ENCODE measurements at regions not wholly inside any gene's neighbourhood (a gene's known extent, or its start where the extent isn't known, plus 50 kb on each side); places are given as distances from the start of the nearest gene placed in this dataset.

DNA sequence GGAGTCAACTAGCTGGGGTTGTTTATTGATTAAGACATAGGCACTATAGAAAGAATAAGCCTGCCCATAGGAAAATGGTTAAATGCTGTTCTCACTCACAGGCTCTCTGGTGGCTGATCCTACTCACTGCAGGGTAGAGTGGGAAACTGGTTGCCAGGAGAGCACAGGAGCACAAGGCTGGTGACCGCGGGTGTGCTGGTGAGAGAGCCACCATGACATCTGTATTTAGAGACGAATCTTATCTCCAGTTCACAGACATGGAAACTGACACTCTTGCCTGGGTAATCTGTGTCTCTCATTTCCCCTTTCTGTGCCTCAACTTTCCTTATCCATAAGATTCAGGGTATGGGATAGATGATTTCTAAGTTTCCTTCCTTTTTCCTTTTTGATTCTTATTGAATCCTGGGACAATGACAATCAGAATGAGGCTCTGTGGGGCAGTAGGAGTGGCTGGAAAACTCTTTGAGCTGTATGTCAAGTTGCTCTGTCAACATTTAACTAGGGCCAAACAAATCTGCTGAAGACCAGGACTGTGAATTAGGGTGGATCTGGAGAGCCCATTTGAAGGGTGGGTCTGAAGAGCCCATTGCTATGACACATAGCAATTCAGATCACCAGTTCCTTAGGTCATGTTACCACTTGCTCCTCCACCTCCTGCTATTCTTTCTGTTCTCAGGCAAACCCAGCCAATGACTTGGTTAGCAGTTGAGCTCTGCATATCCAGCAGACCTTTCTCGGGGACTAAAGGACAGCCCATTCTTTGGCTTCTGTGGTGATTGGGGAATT, 286.1 kb upstream of the TBL1XR1 start:
- Histone ChIP-seq H3K9me3 (no peaks in the 10 kb centered on the region), H3K27me3 (no peaks in the 10 kb centered on the region), H3K4me1 (peaks cover 9 to 11% of the 10 kb centered on the region in 2 donors), H3K36me3 (no peaks in the 10 kb centered on the region), H3K27ac (no peak overlapping the region), H3K4me3 (replicated peaks in 1 of 3) (no peak overlapping the region)
- intact Hi-C loops (cut with DNase I): no loop called here
- TF ChIP-seq POLR2A (IDR thresholded peaks at IDR 0.05): no peak
- TF ChIP-seq, protein P1, sequence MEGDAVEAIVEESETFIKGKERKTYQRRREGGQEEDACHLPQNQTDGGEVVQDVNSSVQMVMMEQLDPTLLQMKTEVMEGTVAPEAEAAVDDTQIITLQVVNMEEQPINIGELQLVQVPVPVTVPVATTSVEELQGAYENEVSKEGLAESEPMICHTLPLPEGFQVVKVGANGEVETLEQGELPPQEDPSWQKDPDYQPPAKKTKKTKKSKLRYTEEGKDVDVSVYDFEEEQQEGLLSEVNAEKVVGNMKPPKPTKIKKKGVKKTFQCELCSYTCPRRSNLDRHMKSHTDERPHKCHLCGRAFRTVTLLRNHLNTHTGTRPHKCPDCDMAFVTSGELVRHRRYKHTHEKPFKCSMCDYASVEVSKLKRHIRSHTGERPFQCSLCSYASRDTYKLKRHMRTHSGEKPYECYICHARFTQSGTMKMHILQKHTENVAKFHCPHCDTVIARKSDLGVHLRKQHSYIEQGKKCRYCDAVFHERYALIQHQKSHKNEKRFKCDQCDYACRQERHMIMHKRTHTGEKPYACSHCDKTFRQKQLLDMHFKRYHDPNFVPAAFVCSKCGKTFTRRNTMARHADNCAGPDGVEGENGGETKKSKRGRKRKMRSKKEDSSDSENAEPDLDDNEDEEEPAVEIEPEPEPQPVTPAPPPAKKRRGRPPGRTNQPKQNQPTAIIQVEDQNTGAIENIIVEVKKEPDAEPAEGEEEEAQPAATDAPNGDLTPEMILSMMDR (IDR thresholded peaks at IDR 0.05): no peak
- no peak for DNase-seq
- 78 to 85% methylated on average over 4 of the region's 4 CpGs for WGBS, 2 donors

DNA sequence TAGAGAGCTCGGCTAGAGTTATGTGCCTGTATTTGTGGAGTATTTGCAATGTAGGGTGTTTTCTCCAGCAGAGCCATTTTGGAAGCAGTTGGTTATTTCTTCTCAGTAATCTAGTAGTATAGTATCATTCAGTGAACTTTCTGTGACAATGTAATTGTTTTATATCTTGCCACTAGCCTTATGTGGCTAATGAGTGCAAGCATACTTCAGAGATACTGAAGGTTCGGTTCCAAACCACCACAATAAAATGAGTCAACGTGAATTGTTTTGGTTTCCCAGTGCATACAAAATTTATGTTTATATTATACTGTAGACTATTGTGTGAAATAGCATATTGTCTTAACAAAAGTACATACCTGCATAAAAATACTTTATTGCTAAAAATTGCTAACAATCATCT, 286.9 kb upstream of the TBL1XR1 start:
- 95 to 96% methylated on average over 3 of the region's 3 CpGs for WGBS, 2 donors
- DNase-seq: no peak
- Histone ChIP-seq H3K36me3 (no peaks in the 10 kb centered on the region), H3K4me3 (replicated peaks in 1 of 3) (no peak overlapping the region), H3K4me1 (peaks cover 3 to 5% of the 10 kb centered on the region in 2 donors), H3K27ac (no peak overlapping the region), H3K9me3 (no peaks in the 10 kb centered on the region), H3K27me3 (no peaks in the 10 kb centered on the region)
- intact Hi-C loops (cut with DNase I): no loop called here
- TF ChIP-seq, protein P1 (IDR thresholded peaks at IDR 0.05): no peak
- no peak for TF ChIP-seq POLR2A (IDR thresholded peaks at IDR 0.05)

DNA sequence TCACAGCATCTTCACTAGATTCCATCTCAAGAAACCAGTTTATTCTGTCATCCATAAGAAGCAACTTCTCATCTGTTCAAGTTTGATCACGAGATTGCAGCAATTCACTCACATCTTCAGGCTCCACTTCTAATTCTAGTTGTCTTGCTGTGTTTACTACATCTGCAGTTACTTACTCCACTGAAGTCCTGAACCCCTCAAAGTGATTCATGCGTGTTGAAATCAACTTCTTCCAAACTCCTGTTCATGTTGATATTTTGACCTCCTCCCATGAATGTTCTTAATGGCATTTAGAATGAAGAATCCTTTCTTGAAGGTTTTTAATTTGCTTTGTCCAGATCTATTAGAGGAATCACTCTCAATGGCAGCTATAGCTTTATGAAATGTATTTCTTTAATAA, 287.6 kb upstream of the TBL1XR1 start:
- intact Hi-C loops (cut with DNase I): no loop called here
- H3K4me3 ChIP-seq (replicated peaks in 1 of 3): no peak overlapping the region
- peaks cover under 1 to 6% of the 10 kb centered on the region in 2 donors for H3K4me1 ChIP-seq
- no peak for DNase-seq
- TF ChIP-seq, protein P1 (IDR thresholded peaks at IDR 0.05): no peak
- no peak for TF ChIP-seq POLR2A (IDR thresholded peaks at IDR 0.05)
- H3K27me3 ChIP-seq: no peaks in the 10 kb centered on the region
- H3K27ac ChIP-seq: no peak overlapping the region
- H3K36me3 ChIP-seq: no peaks in the 10 kb centered on the region
- H3K9me3 ChIP-seq: no peaks in the 10 kb centered on the region
- WGBS, 2 donors: 95 to 98% methylated on average over 2 of the region's 2 CpGs

DNA sequence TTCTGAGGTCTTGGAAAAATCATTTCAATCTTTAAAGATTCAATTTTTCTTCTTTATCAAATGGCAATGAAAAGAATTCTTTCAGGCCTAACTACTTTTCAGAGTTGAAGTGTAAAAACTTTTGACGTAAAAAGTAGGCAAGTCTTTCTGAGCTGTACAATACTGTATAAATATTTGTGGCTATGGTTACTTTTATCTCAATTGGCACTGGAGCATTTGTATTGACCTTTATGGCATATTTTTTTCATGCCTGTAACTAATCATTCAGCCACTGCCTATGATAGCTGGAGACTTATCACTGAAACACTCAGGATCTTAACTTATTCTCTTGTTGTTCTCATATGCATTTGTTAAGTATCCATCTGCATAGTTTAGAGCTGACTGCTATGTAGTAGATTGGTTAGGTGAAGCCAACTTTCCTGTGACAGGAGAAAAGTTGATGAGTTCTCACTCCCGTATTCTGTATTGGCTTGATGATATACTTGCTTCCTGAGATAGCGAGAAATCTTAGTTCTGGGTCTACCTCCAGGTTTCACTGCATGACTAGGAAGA, 290.4 kb upstream of the TBL1XR1 start:
- no peak for TF ChIP-seq POLR2A (IDR thresholded peaks at IDR 0.05)
- TF ChIP-seq, protein P1 (IDR thresholded peaks at IDR 0.05): no peak
- Histone ChIP-seq H3K27ac (no peak overlapping the region), H3K4me1 (peaks cover 0 to 16% of the 10 kb centered on the region in 2 donors), H3K27me3 (no peaks in the 10 kb centered on the region), H3K36me3 (no peaks in the 10 kb centered on the region), H3K4me3 (replicated peaks in 1 of 3) (no peak overlapping the region), H3K9me3 (no peaks in the 10 kb centered on the region)
- 96 to 99% methylated on average over 3 of the region's 3 CpGs for WGBS, 2 donors
- intact Hi-C loops (cut with DNase I): no loop called here
- DNase-seq: no peak

DNA sequence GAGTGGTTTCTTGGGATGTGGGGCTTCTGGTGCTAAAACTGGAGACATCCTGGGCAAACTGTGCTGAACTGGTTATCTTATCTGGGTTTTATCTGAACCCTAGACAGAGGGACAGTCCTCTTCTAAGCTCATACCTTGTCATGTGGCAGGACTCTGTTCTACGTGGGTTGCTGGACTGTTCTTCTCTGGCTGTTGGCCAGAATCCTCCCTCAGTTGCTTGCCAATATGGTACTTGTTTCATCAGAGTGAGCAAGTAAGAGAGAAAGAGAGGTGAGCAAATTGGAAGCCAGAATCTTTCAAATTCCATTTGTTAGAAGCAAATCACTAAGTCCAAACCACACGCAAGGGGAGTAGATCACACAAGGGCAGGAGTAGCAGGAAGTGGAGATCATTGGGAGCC, 291.5 kb upstream of the TBL1XR1 start:
- Histone ChIP-seq H3K27me3 (no peaks in the 10 kb centered on the region), H3K36me3 (no peaks in the 10 kb centered on the region), H3K4me1 (peaks cover 0 to 16% of the 10 kb centered on the region in 2 donors), H3K27ac (peak overlapping the region in 1 of 3 donors; percentile 12), H3K9me3 (no peaks in the 10 kb centered on the region), H3K4me3 (replicated peaks in 1 of 3) (no peak overlapping the region)
- WGBS, 2 donors: 21 to 43% methylated on average over 2 of the region's 2 CpGs
- intact Hi-C loops (cut with DNase I): no loop called here
- TF ChIP-seq POLR2A (IDR thresholded peaks at IDR 0.05): no peak
- TF ChIP-seq, protein P1 (IDR thresholded peaks at IDR 0.05): no peak
- peak; percentile 22 to 73 for DNase-seq

Data from thyroid gland (tissue), 4 donors.